ENCODE measurements at regions not wholly inside any gene's neighbourhood (a gene's known extent, or its start where the extent isn't known, plus 50 kb on each side); places are given as distances from the start of the nearest gene placed in this dataset.
"Not testable (repeated sequence)": the region's sequence is repeated elsewhere in the genome, so short reads cannot be mapped to it uniquely, and the experiment has no call there.

GRCh38 chr6:6091608-6092002, 84.9 kb upstream of the NRN1 start:
- no peak for DNase-seq (ENCODE audit: low read depth, low spot score)
- no peak overlapping the region for H3K27ac ChIP-seq

- DNase-seq (ENCODE audit: low read depth, low spot score), result no peak
- H3K27ac ChIP-seq, result no peak overlapping the region
These were observed 84.3 kb upstream of the NRN1 start for GRCh38 chr6:6090861-6091607.

DNA sequence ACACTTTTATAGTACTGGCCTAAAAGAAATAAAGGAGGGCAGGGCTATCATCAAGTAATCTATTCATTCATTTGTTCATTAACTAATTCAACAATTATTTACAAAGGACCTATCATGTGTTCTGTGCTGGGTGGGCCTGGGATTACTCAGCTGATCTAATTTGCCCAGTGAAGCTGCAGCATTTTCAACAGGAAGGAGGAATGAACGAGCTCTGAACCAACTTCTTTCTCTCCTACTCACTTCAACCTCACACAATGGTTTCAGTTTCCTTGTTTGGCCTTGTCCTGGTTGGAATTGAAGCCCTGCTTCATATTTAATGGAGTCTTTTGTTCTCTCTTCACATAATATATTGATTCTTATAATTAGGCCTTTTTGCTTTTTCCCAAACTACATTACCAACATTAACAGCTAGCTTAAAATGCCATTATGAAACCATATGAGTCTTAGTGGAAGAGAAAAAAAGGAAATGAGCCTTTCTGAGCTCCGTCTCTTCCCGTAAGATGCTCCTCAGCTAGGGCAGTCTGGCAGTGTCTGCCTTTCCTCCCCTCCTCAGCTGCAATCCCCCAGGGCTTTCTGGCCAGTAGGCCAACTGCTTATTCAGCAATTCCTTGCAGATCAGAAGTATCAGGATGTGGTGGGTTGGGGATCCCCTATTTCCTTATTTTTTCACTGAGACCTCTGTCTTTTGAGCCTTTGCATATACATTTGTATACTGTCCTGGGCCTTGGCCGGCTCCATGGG, 79.4 kb upstream of the NRN1 start:
- DNase-seq (ENCODE audit: low read depth, low spot score), result no peak
- no peak overlapping the region for H3K27ac ChIP-seq

DNA sequence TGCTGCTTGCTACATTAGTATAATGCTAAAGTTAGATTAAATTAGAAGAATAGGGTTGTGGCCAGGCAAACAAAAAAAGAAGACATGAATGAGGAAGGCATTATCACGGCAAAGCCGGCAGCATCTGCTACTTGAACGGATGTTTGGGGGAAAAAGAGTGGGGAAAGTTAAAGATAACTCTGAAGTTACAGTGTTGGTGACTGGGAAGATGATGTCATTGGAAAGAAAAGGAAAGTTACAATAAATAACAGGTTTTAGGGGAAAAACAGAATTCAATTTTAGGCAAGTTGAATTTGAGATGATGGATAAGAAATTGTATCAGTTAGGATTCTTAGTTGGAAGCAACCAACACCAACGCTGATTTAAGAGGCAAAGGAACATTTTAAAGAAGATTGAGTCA, 74.2 kb upstream of the NRN1 start:
- no peak overlapping the region for H3K27ac ChIP-seq
- no peak for DNase-seq (ENCODE audit: low read depth, low spot score)

DNA sequence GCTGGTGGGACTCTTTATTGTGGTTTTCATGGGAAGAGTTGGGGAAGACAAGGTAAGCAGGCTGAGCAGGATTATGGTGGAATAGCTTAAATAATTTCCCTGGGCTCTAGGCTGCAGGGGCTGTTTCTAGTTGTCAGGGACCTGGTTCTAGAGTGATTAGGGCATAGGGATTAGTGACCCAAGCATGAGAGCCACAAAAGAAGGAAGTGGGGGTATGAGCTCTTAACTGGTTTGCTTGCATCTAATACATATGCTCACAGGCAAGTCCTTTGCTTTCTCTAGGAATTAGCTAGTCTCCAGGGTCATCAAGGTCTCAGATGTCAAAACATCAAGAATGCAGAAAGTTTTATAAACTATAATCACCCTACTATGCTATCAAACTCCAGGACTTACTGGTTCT, 67.5 kb upstream of the NRN1 start:
- H3K27ac ChIP-seq, result no peak overlapping the region
- no peak for DNase-seq (ENCODE audit: low read depth, low spot score)

DNA sequence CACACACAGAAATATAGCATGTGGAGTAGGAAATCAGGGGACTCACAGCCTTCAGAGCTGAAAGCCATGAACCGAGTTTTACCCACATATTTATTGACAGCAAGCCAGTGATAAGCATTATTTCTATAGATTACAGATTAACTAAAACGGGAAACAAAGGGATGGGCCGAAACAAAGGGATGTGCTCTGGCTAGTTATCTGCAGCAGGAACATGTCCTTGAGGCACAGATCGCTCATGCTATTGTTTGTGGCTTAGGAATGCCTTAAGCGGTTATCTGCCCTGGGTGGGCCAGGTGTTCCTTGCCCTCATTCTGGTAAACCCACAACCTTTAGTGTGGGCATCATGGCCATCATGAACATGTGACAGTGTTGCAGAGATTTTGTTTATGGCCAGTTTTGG, 61.4 kb upstream of the NRN1 start:
- H3K27ac ChIP-seq, result not testable (repeated sequence)

GRCh38 chr6:6058054-6058444, 51.3 kb upstream of the NRN1 start:
- no peak for DNase-seq (ENCODE audit: low read depth, low spot score)
- no peak overlapping the region for H3K27ac ChIP-seq

More for the DNA sequence above, 61.4 kb upstream of the NRN1 start:
- DNase-seq (ENCODE audit: low read depth, low spot score), result not testable (repeated sequence)

GRCh38 chr6:6057442-6058053, 50.8 kb upstream of the NRN1 start:
- DNase-seq (ENCODE audit: low read depth, low spot score), result peak; percentile 6

More at GRCh38 chr6:6057442-6058053, 50.8 kb upstream of the NRN1 start:
- H3K27ac ChIP-seq, result no peak overlapping the region
